Neutrophil (primary cell): ENCODE measurements at regions not wholly inside any gene's neighbourhood (a gene's known extent, or its start where the extent isn't known, plus 50 kb on each side); places are given as distances from the start of the nearest gene placed in this dataset.

Source experiments
- H3K27ac ChIP-seq: fragments of 200-600 bp; sonication (generic); 2 replicates; pipeline ENCODE4 v1.5.1; 2016; ENCODE audit warnings: mild to moderate bottlenecking, moderate library complexity
- H3K27me3 ChIP-seq: fragments of 200-600 bp; sonication (generic); 2 replicates; pipeline ENCODE4 v1.6.0; 2016; ENCODE audit warnings: mild to moderate bottlenecking
- H3K36me3 ChIP-seq: fragments of 200-600 bp; sonication (generic); 2 replicates; pipeline ENCODE4 v1.5.1; 2017
- H3K4me1 ChIP-seq, 2 experiments: fragments of 200-600 bp in 1 of 2; sonication (generic) in 1 of 2; 1 replicate in 1 of 2; 2 replicates in 1 of 2; pipeline versions ENCODE4 v1.5.1 to v1.6.1; 2013 to 2016; ENCODE audit warnings: low read depth in 1 of 2, low read length in 1 of 2, mild to moderate bottlenecking in 1 of 2, moderate library complexity in 1 of 2; ENCODE audit not compliant: control insufficient read depth in 1 of 2, insufficient read depth in 1 of 2
- H3K4me3 ChIP-seq, 2 experiments: fragments of 200-600 bp in 1 of 2; sonication (generic) in 1 of 2; 1 replicate in 1 of 2; 2 replicates in 1 of 2; pipeline ENCODE4 v1.5.1; 2013 to 2016; ENCODE audit warnings: low read depth in 1 of 2, low read length in 1 of 2, mild to moderate bottlenecking in 1 of 2, moderate library complexity in 1 of 2
- H3K9me3 ChIP-seq: fragments of 200-600 bp; sonication (generic); 2 replicates; pipeline ENCODE4 v1.5.1; 2016
- TF ChIP-seq, protein P1 (sequence below): fragments of 200-600 bp; sonication (generic); IDR thresholded peaks from 2 replicates; pipeline ENCODE4 v1.5.1; 2016; ENCODE audit warnings: antibody characterized with exemption

- H3K9me3 ChIP-seq: no peaks in the 10 kb centered on the region
- H3K4me1 ChIP-seq: no peaks in the 10 kb centered on the region
- no peak overlapping the region for H3K27ac ChIP-seq
- no peaks in the 10 kb centered on the region for H3K36me3 ChIP-seq
- no peaks in the 10 kb centered on the region for H3K27me3 ChIP-seq
- TF ChIP-seq, protein P1, sequence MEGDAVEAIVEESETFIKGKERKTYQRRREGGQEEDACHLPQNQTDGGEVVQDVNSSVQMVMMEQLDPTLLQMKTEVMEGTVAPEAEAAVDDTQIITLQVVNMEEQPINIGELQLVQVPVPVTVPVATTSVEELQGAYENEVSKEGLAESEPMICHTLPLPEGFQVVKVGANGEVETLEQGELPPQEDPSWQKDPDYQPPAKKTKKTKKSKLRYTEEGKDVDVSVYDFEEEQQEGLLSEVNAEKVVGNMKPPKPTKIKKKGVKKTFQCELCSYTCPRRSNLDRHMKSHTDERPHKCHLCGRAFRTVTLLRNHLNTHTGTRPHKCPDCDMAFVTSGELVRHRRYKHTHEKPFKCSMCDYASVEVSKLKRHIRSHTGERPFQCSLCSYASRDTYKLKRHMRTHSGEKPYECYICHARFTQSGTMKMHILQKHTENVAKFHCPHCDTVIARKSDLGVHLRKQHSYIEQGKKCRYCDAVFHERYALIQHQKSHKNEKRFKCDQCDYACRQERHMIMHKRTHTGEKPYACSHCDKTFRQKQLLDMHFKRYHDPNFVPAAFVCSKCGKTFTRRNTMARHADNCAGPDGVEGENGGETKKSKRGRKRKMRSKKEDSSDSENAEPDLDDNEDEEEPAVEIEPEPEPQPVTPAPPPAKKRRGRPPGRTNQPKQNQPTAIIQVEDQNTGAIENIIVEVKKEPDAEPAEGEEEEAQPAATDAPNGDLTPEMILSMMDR: no peak
- H3K4me3 ChIP-seq: no peak overlapping the region
These were observed 172.9 kb upstream of the SLC30A5 start for GRCh38 chr5:68920888-68921287.

DNA sequence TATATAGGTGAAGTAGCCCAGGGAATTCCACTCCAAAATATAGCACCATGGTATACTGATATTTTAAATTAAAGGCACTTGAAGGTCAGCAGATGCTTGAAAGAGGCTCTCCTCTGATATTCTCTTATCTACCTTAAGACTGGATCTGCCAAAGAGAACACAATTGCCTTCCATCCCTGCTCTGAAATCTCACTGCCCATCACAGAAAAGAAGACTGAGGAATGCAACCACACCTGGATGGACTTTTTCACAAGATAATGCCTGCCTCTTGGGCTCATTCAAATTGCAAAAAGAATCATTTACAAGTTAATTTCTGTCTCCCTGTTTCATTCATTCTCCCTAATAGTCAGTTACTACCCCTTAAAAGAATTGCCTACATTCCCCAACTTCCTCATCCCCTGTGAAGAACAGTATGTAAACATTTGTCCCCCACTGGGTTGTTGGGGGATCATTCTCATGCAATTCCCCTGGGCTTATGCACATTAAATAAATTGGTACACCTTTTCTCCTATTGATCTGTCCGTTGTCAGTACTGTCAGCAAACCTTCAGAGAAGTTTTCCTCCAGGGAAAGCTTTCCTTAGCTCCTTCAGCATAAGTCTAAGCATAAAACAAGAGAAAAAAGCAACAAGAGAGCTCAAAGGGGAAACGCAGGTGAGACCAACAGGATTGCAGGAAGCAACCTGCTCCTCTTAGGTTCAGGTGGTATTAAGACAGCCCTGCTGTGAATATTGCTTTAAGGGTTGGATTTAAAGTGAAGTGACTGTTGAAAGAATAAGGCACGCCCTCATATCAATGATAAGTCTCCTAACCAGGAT is 171.4 kb upstream of the SLC30A5 start:
- TF ChIP-seq, protein P1: no peak

GRCh38 chr5:68924481-68925145 is 169.2 kb upstream of the SLC30A5 start:
- Histone ChIP-seq H3K27me3 (no peaks in the 10 kb centered on the region), H3K27ac (no peak overlapping the region), H3K36me3 (no peaks in the 10 kb centered on the region), H3K4me3 (no peak overlapping the region), H3K9me3 (no peaks in the 10 kb centered on the region), H3K4me1 (no peaks in the 10 kb centered on the region)
- TF ChIP-seq, protein P1: no peak

More for the DNA sequence above, 171.4 kb upstream of the SLC30A5 start:
- no peaks in the 10 kb centered on the region for H3K9me3 ChIP-seq
- no peaks in the 10 kb centered on the region for H3K4me1 ChIP-seq
- no peak overlapping the region for H3K27ac ChIP-seq
- H3K4me3 ChIP-seq: no peak overlapping the region
- no peaks in the 10 kb centered on the region for H3K27me3 ChIP-seq
- no peaks in the 10 kb centered on the region for H3K36me3 ChIP-seq

DNA sequence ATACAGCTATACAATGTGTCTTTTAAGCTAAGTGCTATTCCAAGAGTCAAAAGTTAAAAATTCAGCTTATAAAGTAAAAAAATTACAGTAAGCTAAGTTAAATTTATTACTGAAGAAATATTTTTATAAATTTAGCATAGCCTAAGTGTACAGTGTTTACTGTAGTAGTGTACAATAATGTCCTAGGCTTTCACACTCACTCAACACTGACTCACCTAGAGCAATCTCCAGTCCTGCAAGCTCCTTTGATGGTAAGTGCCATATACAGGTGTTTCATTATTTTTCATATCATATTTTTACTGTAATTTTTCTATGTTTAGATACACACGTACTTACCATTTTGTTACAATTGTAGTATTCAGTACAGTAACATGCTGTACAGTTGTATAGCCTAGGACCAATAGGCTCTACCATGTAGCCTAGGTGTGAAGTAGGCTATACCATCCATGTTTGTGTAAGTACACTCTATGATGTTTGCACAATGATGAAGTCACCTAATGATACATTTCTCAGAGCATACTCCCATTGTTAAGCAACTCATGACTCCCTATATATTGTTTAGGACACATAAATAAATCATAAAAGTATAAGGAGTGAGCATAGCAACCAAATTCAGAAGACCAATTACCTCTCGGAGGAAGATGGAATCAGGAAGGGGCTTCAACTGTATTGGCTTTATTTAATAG is 165.1 kb upstream of the SLC30A5 start:
- H3K36me3 ChIP-seq: no peaks in the 10 kb centered on the region
- no peak overlapping the region for H3K4me3 ChIP-seq
- no peaks in the 10 kb centered on the region for H3K4me1 ChIP-seq
- no peaks in the 10 kb centered on the region for H3K27me3 ChIP-seq
- TF ChIP-seq, protein P1: no peak
- H3K9me3 ChIP-seq: peaks cover 6% of the 10 kb centered on the region
- no peak overlapping the region for H3K27ac ChIP-seq

GRCh38 chr5:68930139-68930538 is 163.7 kb upstream of the SLC30A5 start:
- H3K4me1 ChIP-seq: no peaks in the 10 kb centered on the region

More at GRCh38 chr5:68930139-68930538, 163.7 kb upstream of the SLC30A5 start:
- Histone ChIP-seq H3K36me3 (no peaks in the 10 kb centered on the region), H3K27ac (no peak overlapping the region), H3K27me3 (no peaks in the 10 kb centered on the region), H3K4me3 (no peak overlapping the region), H3K9me3 (peaks cover 6% of the 10 kb centered on the region)
- TF ChIP-seq, protein P1: no peak
